H9 (cell line): ENCODE measurements at regions not wholly inside any gene's neighbourhood (a gene's known extent, or its start where the extent isn't known, plus 50 kb on each side); places are given as distances from the start of the nearest gene placed in this dataset.

ENCODE experiments used
- DNase-seq: peaks from one replicate; pipeline ENCODE4 v3.0.0-alpha.2; 2017
- H2AFZ ChIP-seq: one replicate; pipeline ENCODE4 v1.6.1; 2013; ENCODE audit warnings: mild to moderate bottlenecking, low read length, control low read depth, moderate library complexity
- H2AK5ac ChIP-seq: 2 replicates; pipeline ENCODE4 v1.6.1; 2013; ENCODE audit warnings: low read length, control low read depth, mixed read lengths; ENCODE audit not compliant: insufficient read length
- H2BK120ac ChIP-seq: one replicate; pipeline ENCODE4 v1.6.1; 2013; ENCODE audit warnings: low read depth, mild to moderate bottlenecking, low read length, control low read depth, inconsistent platforms; ENCODE audit not compliant: poor library complexity, severe bottlenecking
- H2BK12ac ChIP-seq: 2 replicates; pipeline ENCODE4 v1.6.1; 2013; ENCODE audit warnings: low read length, control low read depth, mixed read lengths, low read depth; ENCODE audit not compliant: insufficient read length
- H2BK15ac ChIP-seq: 2 replicates; pipeline ENCODE4 v1.6.1; 2013; ENCODE audit warnings: low read depth, low read length, control low read depth
- H2BK20ac ChIP-seq: one replicate; pipeline ENCODE4 v1.6.1; 2013; ENCODE audit warnings: low read depth, mild to moderate bottlenecking, low read length, control low read depth, inconsistent platforms; ENCODE audit not compliant: poor library complexity, severe bottlenecking
- H2BK5ac ChIP-seq: 2 replicates; pipeline ENCODE4 v1.6.1; 2013; ENCODE audit warnings: low read length, control low read depth, mixed read lengths; ENCODE audit not compliant: insufficient read length
- H3K14ac ChIP-seq: 2 replicates; pipeline ENCODE4 v1.6.1; 2013; ENCODE audit warnings: low read length, control low read depth; ENCODE audit not compliant: insufficient read depth
- H3K18ac ChIP-seq: 2 replicates; pipeline ENCODE4 v1.6.1; 2013; ENCODE audit warnings: low read depth, mild to moderate bottlenecking, mixed read lengths, low read length, control low read depth; ENCODE audit not compliant: insufficient read length
- H3K23ac ChIP-seq: 2 replicates; pipeline ENCODE4 v1.6.1; 2013; ENCODE audit warnings: low read length, control low read depth, mixed read lengths, low read depth; ENCODE audit not compliant: insufficient read length
- H3K23me2 ChIP-seq: 2 replicates; pipeline ENCODE4 v1.6.1; 2013; ENCODE audit warnings: low read depth, mild to moderate bottlenecking, mixed read lengths, low read length, control low read depth; ENCODE audit not compliant: insufficient read length, poor library complexity, severe bottlenecking
- H3K27ac ChIP-seq: 2 replicates; pipeline ENCODE4 v1.5.1; 2013; ENCODE audit warnings: low read length, control low read depth, mixed read lengths, low read depth; ENCODE audit not compliant: insufficient read length
- H3K27me3 ChIP-seq: 2 replicates; pipeline ENCODE4 v1.6.1; 2013; ENCODE audit warnings: low read length, control low read depth, inconsistent platforms; ENCODE audit not compliant: insufficient read depth
- H3K4ac ChIP-seq: 2 replicates; pipeline ENCODE4 v1.6.1; 2013; ENCODE audit warnings: low read depth, mild to moderate bottlenecking, control low read depth, inconsistent platforms, low read length, moderate library complexity
- H3K4me1 ChIP-seq: 2 replicates; pipeline ENCODE4 v1.6.1; 2013; ENCODE audit warnings: low read length, control low read depth, inconsistent platforms; ENCODE audit not compliant: insufficient read depth
- H3K4me2 ChIP-seq: 2 replicates; pipeline ENCODE4 v1.6.1; 2013; ENCODE audit warnings: low read length, control low read depth, mixed read lengths; ENCODE audit not compliant: insufficient read length, insufficient read depth
- H3K56ac ChIP-seq: 2 replicates; pipeline ENCODE4 v1.6.1; 2013; ENCODE audit warnings: low read depth, mild to moderate bottlenecking, mixed read lengths, low read length, control low read depth; ENCODE audit not compliant: insufficient read length
- H3K79me1 ChIP-seq: 2 replicates; pipeline ENCODE4 v1.6.1; 2013; ENCODE audit warnings: low read depth, mild to moderate bottlenecking, moderate library complexity, low read length, control low read depth, inconsistent platforms; ENCODE audit not compliant: insufficient read depth, poor library complexity, severe bottlenecking
- H3K79me2 ChIP-seq: 2 replicates; pipeline ENCODE4 v1.6.1; 2013; ENCODE audit warnings: low read length, control low read depth, inconsistent platforms; ENCODE audit not compliant: insufficient read depth
- H3K9ac ChIP-seq: 2 replicates; pipeline ENCODE4 v1.6.1; 2013; ENCODE audit warnings: low read length, control low read depth, mixed read lengths; ENCODE audit not compliant: insufficient read length; ENCODE audit errors: extremely low read depth
- H3K9me3 ChIP-seq: one replicate; pipeline ENCODE4 v1.6.1; 2013; ENCODE audit warnings: low read depth, low read length, inconsistent platforms; ENCODE audit not compliant: control insufficient read depth
- H3T11ph ChIP-seq: one replicate; pipeline ENCODE4 v1.6.1; 2013; ENCODE audit warnings: mild to moderate bottlenecking, low read length, control low read depth, inconsistent platforms
- H4K20me1 ChIP-seq: one replicate; pipeline ENCODE4 v1.6.1; 2013; ENCODE audit not compliant: control insufficient read depth, insufficient read length, insufficient read depth
- H4K5ac ChIP-seq: 2 replicates; pipeline ENCODE4 v1.6.1; 2013; ENCODE audit warnings: low read depth, mild to moderate bottlenecking, mixed read lengths, low read length, control low read depth; ENCODE audit not compliant: insufficient read length
- H4K8ac ChIP-seq: replicated peaks from 2 replicates; pipeline ENCODE4 v1.6.1; 2013; ENCODE audit warnings: low read length, control low read depth, mixed read lengths, low read depth; ENCODE audit not compliant: insufficient read length
- H4K91ac ChIP-seq: 2 replicates; pipeline ENCODE4 v1.6.1; 2013; ENCODE audit warnings: low read depth, mild to moderate bottlenecking, moderate library complexity, mixed read lengths, low read length, control low read depth; ENCODE audit not compliant: insufficient read length
- H3K27ac Mint-ChIP-seq, 3 experiments: 2 replicates in 2 of 3; 3 replicates in 1 of 3; pipeline ENCODE4 v1.8.0; 2020 to 2021; ENCODE audit warnings: mixed read lengths in 3 of 3, mild to moderate bottlenecking in 1 of 3, moderate library complexity in 1 of 3
- H3K27me3 Mint-ChIP-seq: 2 replicates; pipeline ENCODE4 v1.8.0; 2021; ENCODE audit warnings: low read depth, mild to moderate bottlenecking, moderate library complexity, mixed read lengths
- H3K36me3 Mint-ChIP-seq, 3 experiments: 2 replicates in 2 of 3; 3 replicates in 1 of 3; pipeline ENCODE4 v1.8.0; 2020 to 2021; ENCODE audit warnings: low read depth in 3 of 3, mixed read lengths in 3 of 3; ENCODE audit not compliant: insufficient read depth in 1 of 3
- H3K4me1 Mint-ChIP-seq, 2 experiments: 2 replicates each; pipeline ENCODE4 v1.8.0; 2020; ENCODE audit warnings: mixed read lengths in 2 of 2
- H3K4me3 Mint-ChIP-seq, 2 experiments: 2 replicates in 1 of 2; 3 replicates in 1 of 2; pipeline ENCODE4 v1.8.0; 2020 to 2021; ENCODE audit warnings: mild to moderate bottlenecking in 2 of 2, mixed read lengths in 2 of 2, moderate library complexity in 1 of 2
- H3K9me3 Mint-ChIP-seq, 2 experiments: 2 replicates in 1 of 2; 3 replicates in 1 of 2; pipeline ENCODE4 v1.8.0; 2020; ENCODE audit warnings: mild to moderate bottlenecking in 2 of 2, mixed read lengths in 2 of 2, moderate library complexity in 1 of 2
- CTCF ChIP-seq: fragments of 200-600 bp; sonication (generic); conservative IDR thresholded peaks from 3 replicates; pipeline ENCODE4 v1.8.0; 2021; ENCODE audit warnings: antibody characterized with exemption, mild to moderate bottlenecking
- WGBS: extraction: QIAGEN DNeasy Blood & Tissue Kit; methylation state at CpG from one replicate; pipeline ENCODE4 v1.1.7; 2013; ENCODE audit warnings: missing lambda C conversion rate, low lambda C conversion rate, mixed read lengths; ENCODE audit not compliant: insufficient read length; ENCODE audit errors: extremely low coverage; 5-methylcytosine and 5-hydroxymethylcytosine counted together

- Mint-ChIP-seq H3K4me1 (peaks cover 16 to 19% of the 10 kb centered on the region in 2 experiments), H3K27me3 (peaks cover 4% of the 10 kb centered on the region), H3K27ac (no peak overlapping the region), H3K36me3 (peaks cover 0 to 15% (median 3%) of the 10 kb centered on the region in 3 experiments; a peak in 5 of 7 replicates), H3K4me3 (no peak overlapping the region), H3K9me3 (peaks cover 10 to 11% of the 10 kb centered on the region in 2 experiments)
- no peak overlapping the region for H3K4ac ChIP-seq
- no peak overlapping the region for H3K56ac ChIP-seq
- TF ChIP-seq CTCF = no peak
- no peak overlapping the region for H3K27ac ChIP-seq
- H4K91ac ChIP-seq = no peak overlapping the region
- no peak overlapping the region for H2BK5ac ChIP-seq
- no peak overlapping the region for H4K5ac ChIP-seq
- no peaks in the 10 kb centered on the region for H3K79me2 ChIP-seq
- peaks cover 5% of the 10 kb centered on the region; the same call in 1 of the 2 replicates for H3K4me1 ChIP-seq
- no peaks in the 10 kb centered on the region for H3K23me2 ChIP-seq
- H2BK15ac ChIP-seq = no peak overlapping the region
- no peaks in the 10 kb centered on the region for H3K79me1 ChIP-seq
- H3K23ac ChIP-seq = no peak overlapping the region
- no peak overlapping the region for H2BK20ac ChIP-seq
- no peaks in the 10 kb centered on the region for H4K20me1 ChIP-seq
- no peak overlapping the region for H2BK120ac ChIP-seq
- H3T11ph ChIP-seq = no peak overlapping the region
- H3K18ac ChIP-seq = no peak overlapping the region
- H4K8ac ChIP-seq = no peak overlapping the region
- H3K4me2 ChIP-seq = no peak overlapping the region
- H2BK12ac ChIP-seq = no peak overlapping the region
- no peak overlapping the region for H3K9ac ChIP-seq
- no peaks in the 10 kb centered on the region for H3K27me3 ChIP-seq
- no CpG with 5 or more reads among the region's 6 CpGs for WGBS
- H3K14ac ChIP-seq = no peak overlapping the region
- no peaks in the 10 kb centered on the region for H3K9me3 ChIP-seq
- no peak overlapping the region for H2AK5ac ChIP-seq
- H2AFZ ChIP-seq = no peak overlapping the region
- no peak for DNase-seq
These were observed 125.3 kb upstream of the SLC44A1 start for GRCh38 chr9:105119156-105119555.
